ENCODE measurements at regions not wholly inside any gene's neighbourhood (a gene's known extent, or its start where the extent isn't known, plus 50 kb on each side); places are given as distances from the start of the nearest gene placed in this dataset.
A peak's percentile ranks its signal among the peaks of the same experiment; 100 is the strongest.
"Not testable (repeated sequence)": the region's sequence is repeated elsewhere in the genome, so short reads cannot be mapped to it uniquely, and the experiment has no call there.

GRCh38 chr1:208990456-208990855 is 593.1 kb upstream of the CAMK1G start:
- no peak for TF ChIP-seq CTCF (IDR thresholded peaks at IDR 0.05; ENCODE audit: poor library complexity, severe bottlenecking)
- ATAC-seq (ENCODE audit: low read depth) (no peak), DNase-seq (ENCODE audit: low spot score) (no peak)
- Histone ChIP-seq H3K36me3 (ENCODE audit: low read depth) (no peaks in the 10 kb centered on the region), H3K27ac (ENCODE audit: poor library complexity, severe bottlenecking) (no peak overlapping the region), H3K4me3 (ENCODE audit: severe bottlenecking) (no peak overlapping the region), H3K9me3 (ENCODE audit: severe bottlenecking) (no peaks in the 10 kb centered on the region), H3K4me1 (ENCODE audit: insufficient read depth, poor library complexity, severe bottlenecking) (peaks cover 2% of the 10 kb centered on the region), H3K27me3 (ENCODE audit: insufficient read depth, poor library complexity, severe bottlenecking) (no peaks in the 10 kb centered on the region)

- DNase-seq (ENCODE audit: low spot score); H3K4me1 ChIP-seq (ENCODE audit: insufficient read depth, poor library complexity, severe bottlenecking); H3K36me3 ChIP-seq (ENCODE audit: low read depth); ATAC-seq (ENCODE audit: low read depth); H3K27me3 ChIP-seq (ENCODE audit: insufficient read depth, poor library complexity, severe bottlenecking); H3K4me3 ChIP-seq (ENCODE audit: severe bottlenecking); H3K9me3 ChIP-seq (ENCODE audit: severe bottlenecking); H3K27ac ChIP-seq (ENCODE audit: poor library complexity, severe bottlenecking): not testable (repeated sequence)
Measured at GRCh38 chr1:208997053-208997452, 586.5 kb upstream of the CAMK1G start.

- Histone ChIP-seq H3K9me3 (ENCODE audit: severe bottlenecking) (no peaks in the 10 kb centered on the region), H3K27me3 (ENCODE audit: insufficient read depth, poor library complexity, severe bottlenecking) (no peaks in the 10 kb centered on the region), H3K4me1 (ENCODE audit: insufficient read depth, poor library complexity, severe bottlenecking) (no peaks in the 10 kb centered on the region), H3K27ac (ENCODE audit: poor library complexity, severe bottlenecking) (no peak overlapping the region), H3K4me3 (ENCODE audit: severe bottlenecking) (no peak overlapping the region), H3K36me3 (ENCODE audit: low read depth) (no peaks in the 10 kb centered on the region)
- ATAC-seq (ENCODE audit: low read depth) (no peak), DNase-seq (ENCODE audit: low spot score) (no peak)
- peak; percentile 62 for TF ChIP-seq CTCF (IDR thresholded peaks at IDR 0.05; ENCODE audit: poor library complexity, severe bottlenecking)
Measured at GRCh38 chr1:208997726-208998312, 585.7 kb upstream of the CAMK1G start.

GRCh38 chr1:209008586-209008985 is 574.9 kb upstream of the CAMK1G start:
- H3K27ac ChIP-seq (ENCODE audit: poor library complexity, severe bottlenecking), result no peak overlapping the region
- no peak for ATAC-seq (ENCODE audit: low read depth)

GRCh38 chr1:209010475-209011230 is 572.9 kb upstream of the CAMK1G start:
- ATAC-seq (ENCODE audit: low read depth) (no peak), DNase-seq (ENCODE audit: low spot score) (no peak)
- H3K27me3 ChIP-seq (ENCODE audit: insufficient read depth, poor library complexity, severe bottlenecking), result no peaks in the 10 kb centered on the region
- no peaks in the 10 kb centered on the region for H3K9me3 ChIP-seq (ENCODE audit: severe bottlenecking)
- no peaks in the 10 kb centered on the region for H3K4me1 ChIP-seq (ENCODE audit: insufficient read depth, poor library complexity, severe bottlenecking)
- no peaks in the 10 kb centered on the region for H3K36me3 ChIP-seq (ENCODE audit: low read depth)
- no peak for TF ChIP-seq CTCF (IDR thresholded peaks at IDR 0.05; ENCODE audit: poor library complexity, severe bottlenecking)
- H3K27ac ChIP-seq (ENCODE audit: poor library complexity, severe bottlenecking), result no peak overlapping the region
- H3K4me3 ChIP-seq (ENCODE audit: severe bottlenecking), result no peak overlapping the region

More at GRCh38 chr1:209008586-209008985, 574.9 kb upstream of the CAMK1G start:
- DNase-seq (ENCODE audit: low spot score), result no peak
- Histone ChIP-seq H3K4me3 (ENCODE audit: severe bottlenecking) (no peak overlapping the region), H3K36me3 (ENCODE audit: low read depth) (no peaks in the 10 kb centered on the region), H3K9me3 (ENCODE audit: severe bottlenecking) (no peaks in the 10 kb centered on the region), H3K27me3 (ENCODE audit: insufficient read depth, poor library complexity, severe bottlenecking) (no peaks in the 10 kb centered on the region), H3K4me1 (ENCODE audit: insufficient read depth, poor library complexity, severe bottlenecking) (no peaks in the 10 kb centered on the region)
- no peak for TF ChIP-seq CTCF (IDR thresholded peaks at IDR 0.05; ENCODE audit: poor library complexity, severe bottlenecking)

Measured in RWPE2 (cell line).